Stomach (tissue), 4 donors: ENCODE measurements at regions not wholly inside any gene's neighbourhood (a gene's known extent, or its start where the extent isn't known, plus 50 kb on each side); places are given as distances from the start of the nearest gene placed in this dataset.

Source experiments
- CTCF ChIP-seq, 7 experiments: fragments of 450-650 bp in 4 of 7; fragments of 200-600 bp in 3 of 7; sonication (generic) in 3 of 7; IDR thresholded peaks; one replicate each; pipeline ENCODE4 v1.5.1; 2016 to 2019; ENCODE audit warnings: antibody characterized with exemption in 7 of 7, control low read depth in 2 of 7, mild to moderate bottlenecking in 1 of 7
- POLR2AphosphoS5 ChIP-seq, 3 donors: sonication (generic); formaldehyde crosslinking; IDR thresholded peaks; one replicate each; pipeline ENCODE4 v1.6.1; 2016; ENCODE audit warnings: antibody characterized with exemption in 3 of 3

- TF ChIP-seq POLR2AphosphoS5 (IDR thresholded peaks at IDR 0.05) (no peak), CTCF (IDR thresholded peaks at IDR 0.05) (no peak)
Observed at GRCh38 chr6:120875900-120876299, 458.4 kb downstream of the TBC1D32 start.
